ENCODE measurements at regions not wholly inside any gene's neighbourhood (a gene's known extent, or its start where the extent isn't known, plus 50 kb on each side); places are given as distances from the start of the nearest gene placed in this dataset.
"Not testable (repeated sequence)": the region's sequence is repeated elsewhere in the genome, so short reads cannot be mapped to it uniquely, and the experiment has no call there.

- DNase-seq (ENCODE audit: low read depth); in situ Hi-C loops (cut with HindIII; ENCODE audit: low pct_unique_long_range_greater_than_20kb, low sequenced_read_pairs): not testable (repeated sequence)
These were observed 81.8 kb downstream of the TTLL2 start for GRCh38 chr6:167406533-167407238.

- DNase-seq (ENCODE audit: low read depth): no peak
- in situ Hi-C loops (cut with HindIII; ENCODE audit: low pct_unique_long_range_greater_than_20kb, low sequenced_read_pairs): no loop called here
These were observed 82.6 kb downstream of the TTLL2 start for GRCh38 chr6:167407239-167408064.

GRCh38 chr6:167408235-167408869 is 83.5 kb downstream of the TTLL2 start:
- no peak for DNase-seq (ENCODE audit: low read depth)
- in situ Hi-C loops (cut with HindIII; ENCODE audit: low pct_unique_long_range_greater_than_20kb, low sequenced_read_pairs): no loop called here

GRCh38 chr6:167409079-167409478 is 84.2 kb downstream of the TTLL2 start:
- in situ Hi-C loops (cut with HindIII; ENCODE audit: low pct_unique_long_range_greater_than_20kb, low sequenced_read_pairs): no loop called here
- no peak for DNase-seq (ENCODE audit: low read depth)

- no peak for DNase-seq (ENCODE audit: low read depth)
- in situ Hi-C loops (cut with HindIII; ENCODE audit: low pct_unique_long_range_greater_than_20kb, low sequenced_read_pairs): no loop called here
These were observed 84.8 kb downstream of the TTLL2 start for GRCh38 chr6:167409694-167410093.

GRCh38 chr6:167410462-167410861 is 85.6 kb downstream of the TTLL2 start:
- no peak for DNase-seq (ENCODE audit: low read depth)
- in situ Hi-C loops (cut with HindIII; ENCODE audit: low pct_unique_long_range_greater_than_20kb, low sequenced_read_pairs): no loop called here

- no peak for DNase-seq (ENCODE audit: low read depth)
- in situ Hi-C loops (cut with HindIII; ENCODE audit: low pct_unique_long_range_greater_than_20kb, low sequenced_read_pairs): no loop called here
These were observed 87.6 kb downstream of the TTLL2 start for GRCh38 chr6:167412506-167412905.

GRCh38 chr6:167415441-167415961 is 90.6 kb downstream of the TTLL2 start:
- no peak for DNase-seq (ENCODE audit: low read depth)
- in situ Hi-C loops (cut with HindIII; ENCODE audit: low pct_unique_long_range_greater_than_20kb, low sequenced_read_pairs): no loop called here

GRCh38 chr6:167416676-167417430 is 92.0 kb downstream of the TTLL2 start:
- in situ Hi-C loops (cut with HindIII; ENCODE audit: low pct_unique_long_range_greater_than_20kb, low sequenced_read_pairs): no loop called here
- no peak for DNase-seq (ENCODE audit: low read depth)

GRCh38 chr6:167420177-167420576 is 95.3 kb downstream of the TTLL2 start:
- in situ Hi-C loops (cut with HindIII; ENCODE audit: low pct_unique_long_range_greater_than_20kb, low sequenced_read_pairs): no loop called here
- DNase-seq (ENCODE audit: low read depth): no peak

GRCh38 chr6:167420858-167421766 is 96.2 kb downstream of the TTLL2 start:
- peak; percentile 3 for DNase-seq (ENCODE audit: low read depth)
- in situ Hi-C loops (cut with HindIII; ENCODE audit: low pct_unique_long_range_greater_than_20kb, low sequenced_read_pairs): no loop called here

GRCh38 chr6:167421944-167422343 is 97.1 kb downstream of the TTLL2 start:
- DNase-seq (ENCODE audit: low read depth); in situ Hi-C loops (cut with HindIII; ENCODE audit: low pct_unique_long_range_greater_than_20kb, low sequenced_read_pairs): not testable (repeated sequence)

GRCh38 chr6:167422934-167423333 is 98.0 kb downstream of the TTLL2 start:
- no peak for DNase-seq (ENCODE audit: low read depth)
- in situ Hi-C loops (cut with HindIII; ENCODE audit: low pct_unique_long_range_greater_than_20kb, low sequenced_read_pairs): no loop called here

GRCh38 chr6:167424060-167424673 is 99.3 kb downstream of the TTLL2 start:
- in situ Hi-C loops (cut with HindIII; ENCODE audit: low pct_unique_long_range_greater_than_20kb, low sequenced_read_pairs): no loop called here
- no peak for DNase-seq (ENCODE audit: low read depth)

- in situ Hi-C loops (cut with HindIII; ENCODE audit: low pct_unique_long_range_greater_than_20kb, low sequenced_read_pairs): no loop called here
- no peak for DNase-seq (ENCODE audit: low read depth)
These were observed 99.8 kb downstream of the TTLL2 start for GRCh38 chr6:167424700-167425099.

GRCh38 chr6:167426084-167426483 is 101.2 kb downstream of the TTLL2 start:
- in situ Hi-C loops (cut with HindIII; ENCODE audit: low pct_unique_long_range_greater_than_20kb, low sequenced_read_pairs): no loop called here
- DNase-seq (ENCODE audit: low read depth): no peak

- DNase-seq (ENCODE audit: low read depth): no peak
- in situ Hi-C loops (cut with HindIII; ENCODE audit: low pct_unique_long_range_greater_than_20kb, low sequenced_read_pairs): no loop called here
These were observed 101.8 kb downstream of the TTLL2 start for GRCh38 chr6:167426651-167427050.
